ENCODE measurements at regions not wholly inside any gene's neighbourhood (a gene's known extent, or its start where the extent isn't known, plus 50 kb on each side); places are given as distances from the start of the nearest gene placed in this dataset.

DNA sequence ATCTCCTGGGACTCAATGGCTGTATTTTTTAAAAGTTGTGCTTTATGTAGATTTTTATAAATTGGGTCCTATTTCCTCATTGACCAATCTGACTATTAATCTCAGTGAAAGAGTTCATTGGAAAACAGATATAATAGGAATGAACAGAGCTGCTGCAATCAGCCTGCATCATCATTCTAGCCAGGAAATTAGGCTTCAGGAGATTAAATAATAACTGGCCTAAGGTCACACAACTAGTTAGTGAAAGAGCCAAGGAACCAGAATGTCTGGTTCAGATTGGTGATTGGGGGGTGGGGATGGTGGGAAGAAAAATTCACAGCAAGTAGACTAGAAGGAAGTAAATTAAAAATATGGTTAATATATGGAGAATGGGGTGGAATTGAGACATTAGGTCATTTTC, 180.9 kb upstream of the ROPN1 start (continued):
- TF ChIP-seq, protein P1, sequence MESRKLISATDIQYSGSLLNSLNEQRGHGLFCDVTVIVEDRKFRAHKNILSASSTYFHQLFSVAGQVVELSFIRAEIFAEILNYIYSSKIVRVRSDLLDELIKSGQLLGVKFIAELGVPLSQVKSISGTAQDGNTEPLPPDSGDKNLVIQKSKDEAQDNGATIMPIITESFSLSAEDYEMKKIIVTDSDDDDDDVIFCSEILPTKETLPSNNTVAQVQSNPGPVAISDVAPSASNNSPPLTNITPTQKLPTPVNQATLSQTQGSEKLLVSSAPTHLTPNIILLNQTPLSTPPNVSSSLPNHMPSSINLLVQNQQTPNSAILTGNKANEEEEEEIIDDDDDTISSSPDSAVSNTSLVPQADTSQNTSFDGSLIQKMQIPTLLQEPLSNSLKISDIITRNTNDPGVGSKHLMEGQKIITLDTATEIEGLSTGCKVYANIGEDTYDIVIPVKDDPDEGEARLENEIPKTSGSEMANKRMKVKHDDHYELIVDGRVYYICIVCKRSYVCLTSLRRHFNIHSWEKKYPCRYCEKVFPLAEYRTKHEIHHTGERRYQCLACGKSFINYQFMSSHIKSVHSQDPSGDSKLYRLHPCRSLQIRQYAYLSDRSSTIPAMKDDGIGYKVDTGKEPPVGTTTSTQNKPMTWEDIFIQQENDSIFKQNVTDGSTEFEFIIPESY (IDR thresholded peaks at IDR 0.05) = no peak
- TF ChIP-seq YY1 (IDR thresholded peaks at IDR 0.05) (no peak), GABPA (IDR thresholded peaks at IDR 0.05 in 1 of 2, conservative IDR thresholded peaks at IDR 0.05 in 1 of 2) (no peak), RAD21 (IDR thresholded peaks at IDR 0.05) (no peak), NR2F2 (IDR thresholded peaks at IDR 0.05) (no peak), HNF4A (conservative IDR thresholded peaks at IDR 0.05) (no peak), HNF4G (IDR thresholded peaks at IDR 0.05) (no peak), SP1 (IDR thresholded peaks at IDR 0.05) (no peak)
- TF ChIP-seq, protein P2, sequence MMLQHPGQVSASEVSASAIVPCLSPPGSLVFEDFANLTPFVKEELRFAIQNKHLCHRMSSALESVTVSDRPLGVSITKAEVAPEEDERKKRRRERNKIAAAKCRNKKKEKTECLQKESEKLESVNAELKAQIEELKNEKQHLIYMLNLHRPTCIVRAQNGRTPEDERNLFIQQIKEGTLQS (IDR thresholded peaks at IDR 0.05) = no peak

DNA sequence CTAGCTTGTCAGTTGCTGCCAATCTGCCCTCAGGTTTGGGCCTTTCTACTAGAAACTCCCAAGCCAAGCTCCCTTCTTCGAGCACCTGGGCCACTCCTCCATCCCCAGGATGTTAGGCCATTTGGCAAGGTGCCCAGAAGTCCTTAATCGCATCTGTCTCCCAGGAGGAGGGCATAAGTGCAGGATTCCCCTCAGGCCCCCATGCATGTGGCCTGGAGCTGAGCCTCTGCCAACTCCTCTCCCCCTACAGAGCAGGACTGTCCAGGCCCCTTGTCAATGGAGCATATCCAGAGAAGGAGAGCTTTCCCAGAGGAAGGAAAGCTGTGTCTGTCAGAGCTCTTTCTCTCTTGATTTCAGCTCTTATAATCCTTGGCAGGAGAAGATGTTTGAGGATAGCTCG, 182.6 kb upstream of the ROPN1 start:
- 69% methylated on average over 3 of the region's 3 CpGs for WGBS
- Histone ChIP-seq H3K9ac (ENCODE audit: low read depth in 1 of 2, low read length in 2 of 2) (no peak overlapping the region), H3K36me3 (ENCODE audit: control insufficient read depth in 4 of 4, insufficient read depth in 3 of 4, low read depth in 1 of 4, low read length in 3 of 4) (no peaks in the 10 kb centered on the region), H3K4me3 (ENCODE audit: low read depth in 1 of 3, low read length in 3 of 3) (no peak overlapping the region), H3K4me1 (ENCODE audit: control insufficient read depth in 4 of 4, insufficient read depth in 4 of 4, low read length in 3 of 4) (no peaks in the 10 kb centered on the region), H3K9me3 (ENCODE audit: control insufficient read depth in 4 of 4, low read length in 3 of 4) (no peaks in the 10 kb centered on the region), H3K27me3 (ENCODE audit: control insufficient read depth in 4 of 4, insufficient read depth in 4 of 4, low read length in 3 of 4) (no peaks in the 10 kb centered on the region), H3K27ac (ENCODE audit: low read depth in 1 of 2, low read length in 2 of 2) (no peak overlapping the region)
- no peak for TF ChIP-seq HNF4G (IDR thresholded peaks at IDR 0.05)
- TF ChIP-seq, protein P3, sequence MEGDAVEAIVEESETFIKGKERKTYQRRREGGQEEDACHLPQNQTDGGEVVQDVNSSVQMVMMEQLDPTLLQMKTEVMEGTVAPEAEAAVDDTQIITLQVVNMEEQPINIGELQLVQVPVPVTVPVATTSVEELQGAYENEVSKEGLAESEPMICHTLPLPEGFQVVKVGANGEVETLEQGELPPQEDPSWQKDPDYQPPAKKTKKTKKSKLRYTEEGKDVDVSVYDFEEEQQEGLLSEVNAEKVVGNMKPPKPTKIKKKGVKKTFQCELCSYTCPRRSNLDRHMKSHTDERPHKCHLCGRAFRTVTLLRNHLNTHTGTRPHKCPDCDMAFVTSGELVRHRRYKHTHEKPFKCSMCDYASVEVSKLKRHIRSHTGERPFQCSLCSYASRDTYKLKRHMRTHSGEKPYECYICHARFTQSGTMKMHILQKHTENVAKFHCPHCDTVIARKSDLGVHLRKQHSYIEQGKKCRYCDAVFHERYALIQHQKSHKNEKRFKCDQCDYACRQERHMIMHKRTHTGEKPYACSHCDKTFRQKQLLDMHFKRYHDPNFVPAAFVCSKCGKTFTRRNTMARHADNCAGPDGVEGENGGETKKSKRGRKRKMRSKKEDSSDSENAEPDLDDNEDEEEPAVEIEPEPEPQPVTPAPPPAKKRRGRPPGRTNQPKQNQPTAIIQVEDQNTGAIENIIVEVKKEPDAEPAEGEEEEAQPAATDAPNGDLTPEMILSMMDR (IDR thresholded peaks at IDR 0.05; ENCODE audit: low read depth, low read length, missing input control) = no peak
- no peak for TF ChIP-seq SP1 (IDR thresholded peaks at IDR 0.05)
- TF ChIP-seq YY1 (IDR thresholded peaks at IDR 0.05) = no peak
- TF ChIP-seq NR2F2 (IDR thresholded peaks at IDR 0.05) = no peak
- TF ChIP-seq JUND (IDR thresholded peaks at IDR 0.05) = no peak
- no peak for TF ChIP-seq RXRA (IDR thresholded peaks at IDR 0.05)
- no peak for TF ChIP-seq RAD21 (IDR thresholded peaks at IDR 0.05)
- no peak for TF ChIP-seq FOXA2 (IDR thresholded peaks at IDR 0.05)
- TF ChIP-seq TAF1 (conservative IDR thresholded peaks at IDR 0.05) = no peak
- TF ChIP-seq, protein P1 (IDR thresholded peaks at IDR 0.05) = no peak
- no peak for TF ChIP-seq HNF4A (conservative IDR thresholded peaks at IDR 0.05)
- TF ChIP-seq GABPA (IDR thresholded peaks at IDR 0.05 in 1 of 2, conservative IDR thresholded peaks at IDR 0.05 in 1 of 2) = no peak
- TF ChIP-seq, protein P2 (IDR thresholded peaks at IDR 0.05) = no peak
- no peak for TF ChIP-seq FOXA1 (IDR thresholded peaks at IDR 0.05)
- TF ChIP-seq, protein P4, sequence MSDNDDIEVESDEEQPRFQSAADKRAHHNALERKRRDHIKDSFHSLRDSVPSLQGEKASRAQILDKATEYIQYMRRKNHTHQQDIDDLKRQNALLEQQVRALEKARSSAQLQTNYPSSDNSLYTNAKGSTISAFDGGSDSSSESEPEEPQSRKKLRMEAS (IDR thresholded peaks at IDR 0.05) = no peak
- TF ChIP-seq EGR1 (IDR thresholded peaks at IDR 0.05; ENCODE audit: low read depth in 2 of 2) = no peak
- TF ChIP-seq, protein P5, sequence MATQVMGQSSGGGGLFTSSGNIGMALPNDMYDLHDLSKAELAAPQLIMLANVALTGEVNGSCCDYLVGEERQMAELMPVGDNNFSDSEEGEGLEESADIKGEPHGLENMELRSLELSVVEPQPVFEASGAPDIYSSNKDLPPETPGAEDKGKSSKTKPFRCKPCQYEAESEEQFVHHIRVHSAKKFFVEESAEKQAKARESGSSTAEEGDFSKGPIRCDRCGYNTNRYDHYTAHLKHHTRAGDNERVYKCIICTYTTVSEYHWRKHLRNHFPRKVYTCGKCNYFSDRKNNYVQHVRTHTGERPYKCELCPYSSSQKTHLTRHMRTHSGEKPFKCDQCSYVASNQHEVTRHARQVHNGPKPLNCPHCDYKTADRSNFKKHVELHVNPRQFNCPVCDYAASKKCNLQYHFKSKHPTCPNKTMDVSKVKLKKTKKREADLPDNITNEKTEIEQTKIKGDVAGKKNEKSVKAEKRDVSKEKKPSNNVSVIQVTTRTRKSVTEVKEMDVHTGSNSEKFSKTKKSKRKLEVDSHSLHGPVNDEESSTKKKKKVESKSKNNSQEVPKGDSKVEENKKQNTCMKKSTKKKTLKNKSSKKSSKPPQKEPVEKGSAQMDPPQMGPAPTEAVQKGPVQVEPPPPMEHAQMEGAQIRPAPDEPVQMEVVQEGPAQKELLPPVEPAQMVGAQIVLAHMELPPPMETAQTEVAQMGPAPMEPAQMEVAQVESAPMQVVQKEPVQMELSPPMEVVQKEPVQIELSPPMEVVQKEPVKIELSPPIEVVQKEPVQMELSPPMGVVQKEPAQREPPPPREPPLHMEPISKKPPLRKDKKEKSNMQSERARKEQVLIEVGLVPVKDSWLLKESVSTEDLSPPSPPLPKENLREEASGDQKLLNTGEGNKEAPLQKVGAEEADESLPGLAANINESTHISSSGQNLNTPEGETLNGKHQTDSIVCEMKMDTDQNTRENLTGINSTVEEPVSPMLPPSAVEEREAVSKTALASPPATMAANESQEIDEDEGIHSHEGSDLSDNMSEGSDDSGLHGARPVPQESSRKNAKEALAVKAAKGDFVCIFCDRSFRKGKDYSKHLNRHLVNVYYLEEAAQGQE (IDR thresholded peaks at IDR 0.05) = no peak
- no peak for DNase-seq (ENCODE audit: low spot score)

Measured in liver (tissue), 8 donors.